DOHH2 (cell line): ENCODE measurements at regions not wholly inside any gene's neighbourhood (a gene's known extent, or its start where the extent isn't known, plus 50 kb on each side); places are given as distances from the start of the nearest gene placed in this dataset.

Experiments
- H3F3A ChIP-seq: fragments of 200-600 bp; sonication (generic), shearing (Covaris generic); 2 replicates; pipeline ENCODE4 v1.6.0; 2016; ENCODE audit warnings: antibody characterized with exemption, mild to moderate bottlenecking; ENCODE audit not compliant: control insufficient read depth, insufficient read depth
- H3K27ac ChIP-seq: fragments of 200-600 bp; sonication (generic); 2 replicates; pipeline ENCODE4 v1.5.1; 2014; ENCODE audit warnings: low read depth, mild to moderate bottlenecking, low read length, moderate library complexity
- H3K27me3 ChIP-seq: fragments of 200-600 bp; sonication (generic); 2 replicates; pipeline ENCODE4 v1.6.1; 2014; ENCODE audit warnings: mild to moderate bottlenecking, low read length, mixed read lengths; ENCODE audit not compliant: control insufficient read depth
- H3K36me3 ChIP-seq: fragments of 200-600 bp; sonication (generic); 2 replicates; pipeline ENCODE4 v1.6.1; 2014; ENCODE audit warnings: mild to moderate bottlenecking, low read length, moderate library complexity, mixed read lengths; ENCODE audit not compliant: control insufficient read depth
- H3K4me1 ChIP-seq: fragments of 200-600 bp; sonication (generic); 2 replicates; pipeline ENCODE4 v1.6.1; 2014; ENCODE audit warnings: mild to moderate bottlenecking, low read length, mixed read lengths; ENCODE audit not compliant: control insufficient read depth
- H3K4me2 ChIP-seq: fragments of 200-600 bp; sonication (generic); 2 replicates; pipeline ENCODE4 v1.6.0; 2014; ENCODE audit warnings: mild to moderate bottlenecking, low read length, moderate library complexity
- H3K4me3 ChIP-seq: fragments of 200-600 bp; sonication (generic); 2 replicates; pipeline ENCODE4 v1.5.1; 2014; ENCODE audit warnings: mild to moderate bottlenecking, low read length, mixed read lengths
- H3K79me2 ChIP-seq: fragments of 200-600 bp; sonication (generic); 2 replicates; pipeline ENCODE4 v1.6.1; 2014; ENCODE audit warnings: mild to moderate bottlenecking, low read length, mixed read lengths; ENCODE audit not compliant: control insufficient read depth
- H3K9me2 ChIP-seq: fragments of 200-600 bp; sonication (generic); replicated peaks from 2 replicates; pipeline ENCODE4 v1.6.1; 2014; ENCODE audit warnings: mild to moderate bottlenecking, low read length, mixed read lengths; ENCODE audit not compliant: control insufficient read depth
- H3K9me3 ChIP-seq: fragments of 200-600 bp; sonication (generic); 2 replicates; pipeline ENCODE4 v1.6.1; 2014; ENCODE audit warnings: antibody characterized with exemption, low read length, mixed read lengths; ENCODE audit not compliant: control insufficient read depth, insufficient read depth
- H4K20me1 ChIP-seq: fragments of 200-600 bp; sonication (generic); 2 replicates; pipeline ENCODE4 v1.6.0; 2014; ENCODE audit warnings: low read depth, mild to moderate bottlenecking, antibody characterized with exemption, low read length, moderate library complexity; ENCODE audit not compliant: control insufficient read depth, insufficient read depth
- EZH2phosphoT487 ChIP-seq: fragments of 200-600 bp; sonication (generic); IDR thresholded peaks from 2 replicates; pipeline ENCODE4 v1.6.1; 2017; ENCODE audit warnings: borderline replicate concordance, mild to moderate bottlenecking, antibody characterized with exemption, low read length, moderate library complexity, mixed read lengths
- TF ChIP-seq, protein P1 (sequence below): fragments of 200-600 bp; sonication (generic); IDR thresholded peaks from one replicate; pipeline ENCODE4 v1.5.1; 2014; ENCODE audit warnings: antibody characterized with exemption, mild to moderate bottlenecking, low read depth, low read length; ENCODE audit not compliant: poor library complexity, severe bottlenecking

DNA sequence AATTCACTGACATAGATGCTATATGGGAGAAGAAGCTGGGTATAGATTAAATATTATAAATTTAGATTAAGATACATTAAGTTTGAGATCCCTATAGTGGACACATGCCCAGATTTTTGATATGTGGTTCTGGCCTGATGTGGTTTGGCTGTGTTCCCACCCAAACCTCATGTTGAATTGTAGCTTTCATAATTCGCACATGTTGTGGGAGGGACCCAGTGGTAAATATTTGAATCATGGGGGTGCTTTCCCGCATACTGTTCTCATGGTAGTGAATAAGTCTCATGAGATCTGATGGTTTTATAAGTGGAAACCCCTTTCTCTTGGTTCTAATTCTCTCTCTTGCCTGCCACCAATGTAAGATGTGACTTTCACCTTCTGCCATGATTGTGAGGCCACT is 189.4 kb upstream of the CD96 start:
- Histone ChIP-seq H3K36me3 (no peaks in the 10 kb centered on the region), H3K79me2 (no peaks in the 10 kb centered on the region), H3K27me3 (no peaks in the 10 kb centered on the region), H4K20me1 (no peaks in the 10 kb centered on the region), H3K4me2 (no peak overlapping the region), H3K4me3 (no peak overlapping the region), H3F3A (no peaks in the 10 kb centered on the region), H3K4me1 (no peaks in the 10 kb centered on the region), H3K27ac (no peak overlapping the region), H3K9me2 (no peaks in the 10 kb centered on the region; the same call in 1 of the 2 replicates), H3K9me3 (no peaks in the 10 kb centered on the region)
- TF ChIP-seq EZH2phosphoT487 = no peak
- TF ChIP-seq, protein P1, sequence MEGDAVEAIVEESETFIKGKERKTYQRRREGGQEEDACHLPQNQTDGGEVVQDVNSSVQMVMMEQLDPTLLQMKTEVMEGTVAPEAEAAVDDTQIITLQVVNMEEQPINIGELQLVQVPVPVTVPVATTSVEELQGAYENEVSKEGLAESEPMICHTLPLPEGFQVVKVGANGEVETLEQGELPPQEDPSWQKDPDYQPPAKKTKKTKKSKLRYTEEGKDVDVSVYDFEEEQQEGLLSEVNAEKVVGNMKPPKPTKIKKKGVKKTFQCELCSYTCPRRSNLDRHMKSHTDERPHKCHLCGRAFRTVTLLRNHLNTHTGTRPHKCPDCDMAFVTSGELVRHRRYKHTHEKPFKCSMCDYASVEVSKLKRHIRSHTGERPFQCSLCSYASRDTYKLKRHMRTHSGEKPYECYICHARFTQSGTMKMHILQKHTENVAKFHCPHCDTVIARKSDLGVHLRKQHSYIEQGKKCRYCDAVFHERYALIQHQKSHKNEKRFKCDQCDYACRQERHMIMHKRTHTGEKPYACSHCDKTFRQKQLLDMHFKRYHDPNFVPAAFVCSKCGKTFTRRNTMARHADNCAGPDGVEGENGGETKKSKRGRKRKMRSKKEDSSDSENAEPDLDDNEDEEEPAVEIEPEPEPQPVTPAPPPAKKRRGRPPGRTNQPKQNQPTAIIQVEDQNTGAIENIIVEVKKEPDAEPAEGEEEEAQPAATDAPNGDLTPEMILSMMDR = no peak

DNA sequence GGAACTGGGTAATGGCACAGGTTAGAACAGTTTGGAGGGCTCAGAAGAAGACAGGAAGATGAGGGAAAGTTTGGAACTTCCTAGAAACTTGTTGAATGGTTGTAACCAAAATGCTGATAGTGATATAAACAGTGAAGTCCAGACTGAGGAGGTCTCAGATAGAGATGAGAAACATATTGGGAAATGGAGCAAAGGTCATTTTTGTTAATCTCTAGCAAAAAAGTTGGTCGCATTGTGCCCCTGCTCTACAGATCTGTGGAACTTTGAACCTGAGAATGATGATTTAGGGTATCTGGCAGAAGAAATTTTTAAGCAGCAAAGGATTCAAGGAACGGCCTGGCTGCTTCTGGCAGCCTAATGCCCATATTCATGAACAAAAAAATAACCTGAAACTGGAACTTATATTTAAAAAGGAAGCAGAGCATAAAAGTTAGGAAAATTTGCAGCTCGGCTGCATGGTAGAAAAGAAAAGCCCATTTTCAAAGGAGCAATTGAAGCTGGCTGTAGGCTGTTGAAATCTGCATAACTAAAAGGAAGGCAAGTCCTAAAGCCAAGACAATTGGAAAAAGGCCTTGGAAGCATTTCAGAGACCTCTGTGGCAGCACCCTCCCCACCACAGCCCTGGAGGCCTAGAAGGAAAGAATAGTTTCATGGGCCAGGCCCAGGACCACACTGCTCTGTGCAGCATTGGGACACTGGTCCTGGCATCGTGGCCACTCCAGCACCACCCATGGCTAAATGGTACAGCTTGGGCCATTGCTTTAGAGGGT is 182.6 kb upstream of the CD96 start:
- Histone ChIP-seq H3K36me3 (no peaks in the 10 kb centered on the region), H3F3A (no peaks in the 10 kb centered on the region), H3K4me3 (no peak overlapping the region), H3K27me3 (no peaks in the 10 kb centered on the region), H3K4me2 (no peak overlapping the region), H3K79me2 (no peaks in the 10 kb centered on the region), H3K4me1 (no peaks in the 10 kb centered on the region), H3K9me2 (no peaks in the 10 kb centered on the region), H3K9me3 (no peaks in the 10 kb centered on the region), H4K20me1 (no peaks in the 10 kb centered on the region), H3K27ac (no peak overlapping the region)
- TF ChIP-seq, protein P1 = no peak
- TF ChIP-seq EZH2phosphoT487 = no peak

DNA sequence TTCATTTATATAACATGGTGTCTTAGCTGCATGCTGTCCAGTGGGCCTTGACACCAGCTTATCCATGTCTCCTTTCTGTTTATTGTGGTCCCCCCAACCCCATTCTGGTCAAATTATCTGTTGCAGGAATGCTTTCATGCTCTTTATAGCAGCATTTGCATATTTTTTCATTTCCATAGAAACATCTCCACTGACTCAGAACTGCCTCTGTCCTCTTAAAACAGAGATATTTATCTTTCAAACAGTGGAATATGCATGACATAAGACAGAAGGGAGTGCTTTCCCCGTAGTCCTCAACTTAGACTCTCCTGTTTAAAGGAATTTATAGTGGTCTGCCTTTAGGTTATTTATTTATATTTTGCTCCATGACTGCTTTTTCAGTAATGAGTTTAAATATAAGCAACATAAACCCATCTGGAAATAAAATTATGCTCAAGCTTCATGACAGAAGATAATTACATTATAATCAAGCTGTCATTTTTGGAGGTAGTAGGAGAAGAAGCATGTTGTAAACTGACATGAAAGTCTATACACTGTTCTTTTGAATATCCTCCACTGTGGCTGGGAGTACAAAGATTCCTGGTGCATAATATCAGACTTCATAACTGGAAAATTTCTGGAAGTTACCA is 179.5 kb upstream of the CD96 start:
- Histone ChIP-seq H4K20me1 (no peaks in the 10 kb centered on the region), H3K4me3 (no peak overlapping the region), H3F3A (no peaks in the 10 kb centered on the region), H3K27ac (no peak overlapping the region), H3K27me3 (no peaks in the 10 kb centered on the region), H3K9me2 (no peaks in the 10 kb centered on the region), H3K79me2 (no peaks in the 10 kb centered on the region), H3K9me3 (no peaks in the 10 kb centered on the region), H3K4me2 (no peak overlapping the region), H3K4me1 (no peaks in the 10 kb centered on the region), H3K36me3 (no peaks in the 10 kb centered on the region)
- no peak for TF ChIP-seq EZH2phosphoT487
- TF ChIP-seq, protein P1 = no peak
